PFSK-1 (cell line): ENCODE measurements at regions not wholly inside any gene's neighbourhood (a gene's known extent, or its start where the extent isn't known, plus 50 kb on each side); places are given as distances from the start of the nearest gene placed in this dataset.

Experiments
- POLR2AphosphoS5 ChIP-seq: IDR thresholded peaks from 2 replicates; pipeline ENCODE4 v1.6.1; 2012; ENCODE audit warnings: low read depth, mild to moderate bottlenecking, control low read depth, low read length, moderate library complexity
- TAF1 ChIP-seq: IDR thresholded peaks from 2 replicates; pipeline ENCODE4 v1.6.1; 2012; ENCODE audit warnings: low read length, control low read depth, borderline replicate concordance; ENCODE audit not compliant: insufficient read depth

DNA sequence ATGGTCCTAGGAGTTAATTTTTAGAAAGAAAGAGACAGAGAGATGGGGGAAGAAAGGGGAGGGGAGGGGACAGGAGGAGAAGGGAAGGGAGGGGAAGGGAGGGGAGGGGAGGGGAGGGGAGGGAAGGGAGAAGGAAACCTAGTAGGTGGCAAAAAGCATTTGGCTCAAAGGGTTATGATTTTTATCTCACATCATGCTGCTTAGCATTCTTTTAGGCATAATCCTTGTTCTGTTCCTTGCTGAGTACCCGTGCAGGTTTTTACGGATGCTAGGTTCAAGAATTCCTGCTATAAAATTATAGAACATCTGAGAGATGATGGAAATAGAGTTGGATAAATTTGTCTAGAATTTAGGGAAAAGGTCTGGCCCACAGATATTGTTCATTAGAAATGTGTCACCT lies 132.4 kb upstream of the PRSS1 start:
- TF ChIP-seq TAF1 (no peak), POLR2AphosphoS5 (no peak)
